OCI-LY3 (cell line): ENCODE measurements at regions not wholly inside any gene's neighbourhood (a gene's known extent, or its start where the extent isn't known, plus 50 kb on each side); places are given as distances from the start of the nearest gene placed in this dataset.

Experiments
- H2AFZ ChIP-seq: fragments of 200-600, 300-600 bp; shearing (Covaris generic); 2 replicates; pipeline ENCODE4 v1.6.0; 2014; ENCODE audit warnings: antibody characterized with exemption, low read depth, low read length
- H3K27ac ChIP-seq: fragments of 200-600, 300-600 bp; sonication (generic); 2 replicates; pipeline ENCODE4 v1.5.1; 2014; ENCODE audit warnings: mild to moderate bottlenecking, low read length, moderate library complexity, mixed read lengths
- H3K27me3 ChIP-seq: fragments of 200-600, 300-600 bp; sonication (generic); 2 replicates; pipeline ENCODE4 v1.6.1; 2014; ENCODE audit warnings: low read depth, low read length, mixed read lengths
- H3K36me3 ChIP-seq: fragments of 200-600, 300-600 bp; sonication (generic); replicated peaks from 2 replicates; pipeline ENCODE3; 2014; ENCODE audit warnings: low read depth, low read length, mixed read lengths
- H3K4me1 ChIP-seq: fragments of 300-600, 200-600 bp; sonication (generic); 2 replicates; pipeline ENCODE4 v1.6.1; 2014; ENCODE audit warnings: low read length, mixed read lengths
- H3K4me2 ChIP-seq: fragments of 200-600, 300-600 bp; sonication (generic); 2 replicates; pipeline ENCODE4 v1.6.1; 2014; ENCODE audit warnings: low read length, mixed read lengths
- H3K4me3 ChIP-seq: fragments of 300-600, 200-600 bp; sonication (generic); 2 replicates; pipeline ENCODE4 v1.5.1; 2014; ENCODE audit warnings: antibody characterized with exemption, mild to moderate bottlenecking, low read length, moderate library complexity
- H3K79me2 ChIP-seq: fragments of 300-600, 200-600 bp; shearing (Covaris generic); 2 replicates; pipeline ENCODE4 v1.6.1; 2014; ENCODE audit warnings: mild to moderate bottlenecking, low read length, mixed read lengths
- H3K9ac ChIP-seq: fragments of 300-600, 200-600 bp; shearing (Covaris generic); 2 replicates; pipeline ENCODE4 v1.6.0; 2014; ENCODE audit warnings: mild to moderate bottlenecking, low read length, moderate library complexity
- H3K9me3 ChIP-seq: fragments of 200-600, 300-600 bp; shearing (Covaris generic); 2 replicates; pipeline ENCODE4 v1.6.1; 2014; ENCODE audit warnings: low read length, mixed read lengths; ENCODE audit not compliant: insufficient read depth
- H4K20me1 ChIP-seq: fragments of 200-600, 300-600 bp; sonication (generic); 2 replicates; pipeline ENCODE4 v1.6.1; 2016; ENCODE audit warnings: low read length, mixed read lengths; ENCODE audit not compliant: insufficient read depth
- CTCF ChIP-seq: fragments of 200-600, 300-600 bp; sonication (generic); IDR thresholded peaks from 2 replicates; pipeline ENCODE4 v1.5.1; 2014; ENCODE audit warnings: antibody characterized with exemption, low read length, low read depth
- EZH2phosphoT487 ChIP-seq: fragments of 200-600 bp; shearing (Covaris generic); IDR thresholded peaks from 2 replicates; pipeline ENCODE4 v1.6.1; 2018; ENCODE audit warnings: antibody characterized with exemption, mixed run types, low read depth

DNA sequence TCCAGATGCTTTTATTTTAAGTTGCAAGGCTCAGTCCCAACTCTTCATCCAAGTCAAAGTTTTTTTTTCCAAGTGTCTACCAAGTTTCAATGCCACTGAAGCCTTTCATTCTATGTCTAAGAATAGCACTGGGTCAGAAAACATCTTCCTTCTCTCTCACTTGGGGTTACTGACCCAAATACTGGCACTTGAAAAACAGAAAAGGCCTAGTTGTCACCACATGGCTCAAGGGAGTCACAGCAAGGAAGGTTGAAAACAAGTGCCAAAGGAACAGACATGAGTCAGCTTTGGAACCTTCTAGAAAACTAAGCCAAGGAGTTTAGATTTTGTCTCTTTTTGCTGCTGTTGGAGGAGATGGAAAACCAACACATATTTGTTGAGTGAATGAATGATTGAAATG is 146.5 kb downstream of the COPS8 start:
- no peaks in the 10 kb centered on the region for H3K4me1 ChIP-seq
- H3K4me2 ChIP-seq = no peak overlapping the region
- H3K27ac ChIP-seq = no peak overlapping the region

DNA sequence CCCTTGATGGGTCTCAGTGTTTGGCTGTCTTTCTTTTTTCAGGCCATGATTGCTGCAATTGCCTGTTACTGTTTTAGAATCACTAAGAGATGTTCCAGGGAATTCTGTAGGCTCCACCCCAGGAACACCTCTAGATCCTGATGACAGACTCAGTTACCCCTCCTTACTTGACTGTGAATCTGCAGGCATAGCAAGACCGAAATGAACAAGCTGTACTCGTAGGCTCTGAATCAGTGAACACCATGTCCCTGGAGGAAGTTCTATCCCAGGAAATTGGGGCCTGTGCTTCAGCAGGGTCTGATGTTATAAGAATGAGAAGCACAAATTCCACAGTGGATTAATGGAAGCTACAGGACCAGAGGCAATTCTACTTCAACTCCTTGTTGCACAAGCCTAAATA is 148.6 kb downstream of the COPS8 start:
- H2AFZ ChIP-seq = no peak overlapping the region
- TF ChIP-seq EZH2phosphoT487 (no peak), CTCF (no peak)
- H3K9me3 ChIP-seq = no peaks in the 10 kb centered on the region
- H3K4me3 ChIP-seq = no peak overlapping the region
- no peak overlapping the region for H3K27ac ChIP-seq
- H3K36me3 ChIP-seq = no peaks in the 10 kb centered on the region
- no peak overlapping the region for H3K9ac ChIP-seq
- no peaks in the 10 kb centered on the region for H4K20me1 ChIP-seq
- no peak overlapping the region for H3K4me2 ChIP-seq
- H3K79me2 ChIP-seq = no peaks in the 10 kb centered on the region
- no peaks in the 10 kb centered on the region for H3K4me1 ChIP-seq
- H3K27me3 ChIP-seq = no peaks in the 10 kb centered on the region

More for the DNA sequence above, 146.5 kb downstream of the COPS8 start:
- no peak overlapping the region for H3K9ac ChIP-seq
- H3K27me3 ChIP-seq = no peaks in the 10 kb centered on the region
- H3K4me3 ChIP-seq = no peak overlapping the region
- no peaks in the 10 kb centered on the region for H3K9me3 ChIP-seq
- no peak overlapping the region for H2AFZ ChIP-seq
- no peaks in the 10 kb centered on the region for H3K36me3 ChIP-seq
- H4K20me1 ChIP-seq = no peaks in the 10 kb centered on the region
- TF ChIP-seq EZH2phosphoT487 = no peak
- no peak for TF ChIP-seq CTCF
- H3K79me2 ChIP-seq = no peaks in the 10 kb centered on the region

- Histone ChIP-seq H3K9ac (no peak overlapping the region), H4K20me1 (no peaks in the 10 kb centered on the region), H2AFZ (no peak overlapping the region), H3K27ac (no peak overlapping the region), H3K79me2 (no peaks in the 10 kb centered on the region), H3K4me1 (no peaks in the 10 kb centered on the region), H3K4me3 (no peak overlapping the region), H3K9me3 (no peaks in the 10 kb centered on the region), H3K4me2 (no peak overlapping the region), H3K27me3 (no peaks in the 10 kb centered on the region), H3K36me3 (no peaks in the 10 kb centered on the region)
- no peak for TF ChIP-seq EZH2phosphoT487
- no peak for TF ChIP-seq CTCF
Measured at GRCh38 chr2:237235383-237236095, 149.8 kb downstream of the COPS8 start.

- no peak overlapping the region for H3K9ac ChIP-seq
- no peaks in the 10 kb centered on the region for H3K4me1 ChIP-seq
- H3K4me3 ChIP-seq = no peak overlapping the region
- no peaks in the 10 kb centered on the region for H3K36me3 ChIP-seq
- no peaks in the 10 kb centered on the region for H3K27me3 ChIP-seq
- H2AFZ ChIP-seq = no peak overlapping the region
- no peak overlapping the region for H3K4me2 ChIP-seq
- no peaks in the 10 kb centered on the region for H3K9me3 ChIP-seq
- no peaks in the 10 kb centered on the region for H4K20me1 ChIP-seq
- no peak for TF ChIP-seq EZH2phosphoT487
- H3K79me2 ChIP-seq = no peaks in the 10 kb centered on the region
- no peak overlapping the region for H3K27ac ChIP-seq
Measured at GRCh38 chr2:237236188-237236587, 150.5 kb downstream of the COPS8 start.
